Gastroesophageal sphincter (tissue), 4 donors: ENCODE measurements at regions not wholly inside any gene's neighbourhood (a gene's known extent, or its start where the extent isn't known, plus 50 kb on each side); places are given as distances from the start of the nearest gene placed in this dataset.

ENCODE experiments used
- ATAC-seq: fragments of 150-250 bp; one replicate; pipeline ENCODE4 v1.9.1; 2016; ENCODE audit warnings: mild to moderate bottlenecking, moderate library complexity
- H3K27ac ChIP-seq, 4 donors: fragments of 200-600 bp; sonication (generic) in 3 of 4; 1 replicate in 3 of 4; 2 replicates in 1 of 4; pipeline ENCODE4 v1.5.1; 2016 to 2019
- H3K27me3 ChIP-seq: fragments of 200-600 bp; sonication (generic); one replicate; pipeline ENCODE4 v1.5.1; 2019
- H3K36me3 ChIP-seq, 2 donors: fragments of 200-600 bp; sonication (generic); one replicate each; pipeline ENCODE4 v1.5.1; 2019; ENCODE audit warnings: control low read depth in 1 of 2
- H3K4me1 ChIP-seq, 3 donors: fragments of 200-600 bp; sonication (generic); 1 replicate in 2 of 3; 2 replicates in 1 of 3; pipeline ENCODE4 v1.5.1; 2016 to 2019; ENCODE audit warnings: control low read depth in 2 of 3
- H3K4me3 ChIP-seq, 2 donors: fragments of 200-600 bp; sonication (generic); one replicate each; pipeline ENCODE4 v1.5.1; 2019; ENCODE audit warnings: mild to moderate bottlenecking in 1 of 2, moderate library complexity in 1 of 2
- H3K9me3 ChIP-seq, 3 donors: fragments of 200-600 bp; sonication (generic); one replicate each; pipeline ENCODE4 v1.5.1; 2017 to 2019; ENCODE audit warnings: control low read depth in 2 of 3
- CTCF ChIP-seq, 4 experiments: fragments of 200-600 bp in 2 of 4; fragments of 450-650 bp in 2 of 4; sonication (generic) in 1 of 4; IDR thresholded peaks; one replicate each; pipeline ENCODE4 v1.5.1; 2017 to 2019; ENCODE audit warnings: antibody characterized with exemption in 4 of 4, mild to moderate bottlenecking in 2 of 4, moderate library complexity in 2 of 4
- EP300 ChIP-seq: sonication (generic); formaldehyde crosslinking; IDR thresholded peaks from one replicate; pipeline ENCODE4 v1.6.1; 2017; ENCODE audit warnings: antibody characterized with exemption, mild to moderate bottlenecking
- POLR2A ChIP-seq, 2 donors: fragments of 450-650 bp; IDR thresholded peaks; one replicate each; pipeline ENCODE4 v1.6.1; 2017; ENCODE audit warnings: antibody characterized with exemption in 2 of 2, mild to moderate bottlenecking in 2 of 2, moderate library complexity in 1 of 2
- POLR2AphosphoS5 ChIP-seq: sonication (generic); formaldehyde crosslinking; IDR thresholded peaks from one replicate; pipeline ENCODE4 v1.6.1; 2017; ENCODE audit warnings: antibody characterized with exemption
- WGBS, 2 donors: methylation state at CpG; one replicate each; pipeline ENCODE4 v1.1.5; 2018; ENCODE audit warnings: low coverage in 1 of 2; 5-methylcytosine and 5-hydroxymethylcytosine counted together

GRCh38 chr18:34314847-34315246 is 90.1 kb upstream of the NOL4 start:
- H3K27me3 ChIP-seq, result no peaks in the 10 kb centered on the region
- H3K36me3 ChIP-seq, result no peaks in the 10 kb centered on the region
- H3K4me3 ChIP-seq, result no peak overlapping the region
- H3K27ac ChIP-seq, result no peak overlapping the region
- WGBS, 2 donors, result 89 to 92% methylated on average over 2 to 4 of the region's 4 CpGs
- H3K4me1 ChIP-seq, result no peaks in the 10 kb centered on the region
- ATAC-seq, result no peak
- TF ChIP-seq POLR2AphosphoS5, result no peak
- TF ChIP-seq EP300, result no peak
- no peak for TF ChIP-seq POLR2A (IDR thresholded peaks at IDR 0.05)
- TF ChIP-seq CTCF (IDR thresholded peaks at IDR 0.05), result no peak
- H3K9me3 ChIP-seq, result no peaks in the 10 kb centered on the region

- Histone ChIP-seq H3K9me3 (no peaks in the 10 kb centered on the region), H3K27ac (no peak overlapping the region), H3K27me3 (no peaks in the 10 kb centered on the region), H3K4me1 (no peaks in the 10 kb centered on the region), H3K4me3 (no peak overlapping the region), H3K36me3 (no peaks in the 10 kb centered on the region)
- ATAC-seq, result no peak
- TF ChIP-seq POLR2A (IDR thresholded peaks at IDR 0.05) (no peak), CTCF (IDR thresholded peaks at IDR 0.05) (no peak), POLR2AphosphoS5 (no peak), EP300 (no peak)
- 70 to 80% methylated on average over 4 to 6 of the region's 6 CpGs for WGBS, 2 donors
These were observed 91.1 kb upstream of the NOL4 start for GRCh38 chr18:34315591-34316352.

GRCh38 chr18:34320267-34320666 is 95.6 kb upstream of the NOL4 start:
- WGBS, 2 donors, result 86 to 88% methylated on average over 2 of the region's 2 CpGs
- H3K4me3 ChIP-seq, result no peak overlapping the region
- peaks cover 0 to 6% (median 0%) of the 10 kb centered on the region in 3 donors for H3K4me1 ChIP-seq
- no peak overlapping the region for H3K27ac ChIP-seq
- no peak for ATAC-seq
- no peak for TF ChIP-seq POLR2AphosphoS5
- TF ChIP-seq EP300, result no peak
- no peak for TF ChIP-seq POLR2A (IDR thresholded peaks at IDR 0.05)
- no peak for TF ChIP-seq CTCF (IDR thresholded peaks at IDR 0.05)
- H3K36me3 ChIP-seq, result no peaks in the 10 kb centered on the region
- H3K9me3 ChIP-seq, result no peaks in the 10 kb centered on the region
- no peaks in the 10 kb centered on the region for H3K27me3 ChIP-seq

GRCh38 chr18:34321066-34321465 is 96.4 kb upstream of the NOL4 start:
- H3K27me3 ChIP-seq, result no peaks in the 10 kb centered on the region
- TF ChIP-seq POLR2A (IDR thresholded peaks at IDR 0.05), result no peak
- TF ChIP-seq EP300, result no peak
- TF ChIP-seq CTCF (IDR thresholded peaks at IDR 0.05), result no peak
- TF ChIP-seq POLR2AphosphoS5, result no peak
- no peaks in the 10 kb centered on the region for H3K9me3 ChIP-seq
- no peak for ATAC-seq
- no peaks in the 10 kb centered on the region for H3K36me3 ChIP-seq
- no peak overlapping the region for H3K27ac ChIP-seq
- H3K4me3 ChIP-seq, result no peak overlapping the region
- WGBS, 2 donors, result 67 to 73% methylated on average over 1 to 2 of the region's 2 CpGs
- H3K4me1 ChIP-seq, result peaks cover 0 to 6% (median 0%) of the 10 kb centered on the region in 3 donors
